ENCODE measurements at regions not wholly inside any gene's neighbourhood (a gene's known extent, or its start where the extent isn't known, plus 50 kb on each side); places are given as distances from the start of the nearest gene placed in this dataset.
A peak's percentile ranks its signal among the peaks of the same experiment; 100 is the strongest.

DNA sequence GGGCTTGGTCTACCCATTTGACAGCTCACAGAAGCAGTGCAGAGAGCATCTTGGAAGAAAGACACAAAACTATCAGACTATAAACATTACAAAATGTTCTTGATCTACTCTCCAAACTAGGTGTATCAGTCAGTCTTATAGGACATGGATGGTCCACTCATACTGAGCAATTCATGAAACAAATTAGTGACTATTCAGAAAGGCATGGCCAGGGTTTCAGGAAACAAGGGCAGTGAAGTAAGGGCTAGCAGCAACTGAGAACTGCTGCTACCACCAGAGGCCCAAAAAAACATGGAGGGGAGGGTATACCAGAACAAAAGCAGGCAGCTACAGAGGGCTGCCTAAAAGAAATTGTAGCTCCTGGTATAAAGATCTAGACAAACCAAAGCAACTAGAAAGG is 287.0 kb downstream of the PIK3R1 start:
- Histone ChIP-seq H3K27me3 (replicated peaks; ENCODE audit: insufficient read depth, low read depth, low read length, poor library complexity) (no peaks in the 10 kb centered on the region), H3K9me3 (ENCODE audit: low read depth, low read length, poor library complexity, severe bottlenecking) (peaks cover 10% of the 10 kb centered on the region), H3K36me3 (ENCODE audit: insufficient read depth, low read length, poor library complexity, severe bottlenecking) (no peaks in the 10 kb centered on the region), H3K27ac (ENCODE audit: low read depth, low read length, poor library complexity, severe bottlenecking) (no peak overlapping the region), H3K4me3 (ENCODE audit: low read depth, low read length, poor library complexity, severe bottlenecking) (no peak overlapping the region), H3K4me1 (ENCODE audit: insufficient read depth, low read length, poor library complexity, severe bottlenecking) (peaks cover 11% of the 10 kb centered on the region)
- no peak for DNase-seq (ENCODE audit: low spot score)
- intact Hi-C loops (cut with micrococcal nuclease; ENCODE audit: unreplicated experiment), result no loop called here
- no TSS peak for BruUV-seq (replicated peaks)
- ChIA-PET CTCF (no interaction called here), POLR2A (ENCODE audit: low non-redundant PET) (no interaction called here)
- TF ChIP-seq, protein P1, sequence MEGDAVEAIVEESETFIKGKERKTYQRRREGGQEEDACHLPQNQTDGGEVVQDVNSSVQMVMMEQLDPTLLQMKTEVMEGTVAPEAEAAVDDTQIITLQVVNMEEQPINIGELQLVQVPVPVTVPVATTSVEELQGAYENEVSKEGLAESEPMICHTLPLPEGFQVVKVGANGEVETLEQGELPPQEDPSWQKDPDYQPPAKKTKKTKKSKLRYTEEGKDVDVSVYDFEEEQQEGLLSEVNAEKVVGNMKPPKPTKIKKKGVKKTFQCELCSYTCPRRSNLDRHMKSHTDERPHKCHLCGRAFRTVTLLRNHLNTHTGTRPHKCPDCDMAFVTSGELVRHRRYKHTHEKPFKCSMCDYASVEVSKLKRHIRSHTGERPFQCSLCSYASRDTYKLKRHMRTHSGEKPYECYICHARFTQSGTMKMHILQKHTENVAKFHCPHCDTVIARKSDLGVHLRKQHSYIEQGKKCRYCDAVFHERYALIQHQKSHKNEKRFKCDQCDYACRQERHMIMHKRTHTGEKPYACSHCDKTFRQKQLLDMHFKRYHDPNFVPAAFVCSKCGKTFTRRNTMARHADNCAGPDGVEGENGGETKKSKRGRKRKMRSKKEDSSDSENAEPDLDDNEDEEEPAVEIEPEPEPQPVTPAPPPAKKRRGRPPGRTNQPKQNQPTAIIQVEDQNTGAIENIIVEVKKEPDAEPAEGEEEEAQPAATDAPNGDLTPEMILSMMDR (conservative IDR thresholded peaks at IDR 0.05; ENCODE audit: low read depth, low read length), result no peak
- no peak for TF ChIP-seq EZH2 (IDR thresholded peaks at IDR 0.05; ENCODE audit: borderline replicate concordance, low read depth, low read length, poor library complexity, severe bottlenecking)

DNA sequence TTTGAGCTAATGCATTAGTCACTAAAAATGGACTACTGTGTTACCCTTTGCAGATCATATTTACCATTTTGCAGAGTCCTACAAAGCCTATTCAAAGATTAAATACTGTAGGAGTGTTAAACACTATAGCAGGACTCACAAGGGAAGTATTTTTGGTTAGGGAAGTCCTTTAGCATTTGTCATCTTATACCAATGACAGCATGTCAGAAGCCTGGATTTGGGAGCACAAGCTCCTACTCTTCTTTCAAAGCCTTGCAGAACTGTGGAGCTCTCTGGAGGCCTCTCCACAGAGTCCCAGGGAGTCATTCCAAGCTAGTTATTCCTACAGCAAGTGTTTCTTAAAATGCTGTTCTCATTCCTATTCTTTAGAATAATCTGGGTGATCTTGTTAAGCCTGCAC is 288.8 kb downstream of the PIK3R1 start:
- BruUV-seq (replicated peaks), result no TSS peak
- Histone ChIP-seq H3K27ac (ENCODE audit: low read depth, low read length, poor library complexity, severe bottlenecking) (no peak overlapping the region), H3K9me3 (ENCODE audit: low read depth, low read length, poor library complexity, severe bottlenecking) (no peaks in the 10 kb centered on the region), H3K27me3 (replicated peaks; ENCODE audit: insufficient read depth, low read depth, low read length, poor library complexity) (no peaks in the 10 kb centered on the region), H3K36me3 (ENCODE audit: insufficient read depth, low read length, poor library complexity, severe bottlenecking) (no peaks in the 10 kb centered on the region), H3K4me3 (ENCODE audit: low read depth, low read length, poor library complexity, severe bottlenecking) (no peak overlapping the region), H3K4me1 (ENCODE audit: insufficient read depth, low read length, poor library complexity, severe bottlenecking) (peaks cover 11% of the 10 kb centered on the region)
- CTCF ChIA-PET, result no interaction called here
- TF ChIP-seq, protein P1 (conservative IDR thresholded peaks at IDR 0.05; ENCODE audit: low read depth, low read length), result no peak
- TF ChIP-seq EZH2 (IDR thresholded peaks at IDR 0.05; ENCODE audit: borderline replicate concordance, low read depth, low read length, poor library complexity, severe bottlenecking), result no peak
- no peak for DNase-seq (ENCODE audit: low spot score)
- intact Hi-C loops (cut with micrococcal nuclease; ENCODE audit: unreplicated experiment), result no loop called here
- POLR2A ChIA-PET (ENCODE audit: low non-redundant PET), result interaction anchor here (0.6 kb wide), 1 partner anchor 251 kb away, joined by 3 read pairs; no protein-coding TSS in a partner anchor

DNA sequence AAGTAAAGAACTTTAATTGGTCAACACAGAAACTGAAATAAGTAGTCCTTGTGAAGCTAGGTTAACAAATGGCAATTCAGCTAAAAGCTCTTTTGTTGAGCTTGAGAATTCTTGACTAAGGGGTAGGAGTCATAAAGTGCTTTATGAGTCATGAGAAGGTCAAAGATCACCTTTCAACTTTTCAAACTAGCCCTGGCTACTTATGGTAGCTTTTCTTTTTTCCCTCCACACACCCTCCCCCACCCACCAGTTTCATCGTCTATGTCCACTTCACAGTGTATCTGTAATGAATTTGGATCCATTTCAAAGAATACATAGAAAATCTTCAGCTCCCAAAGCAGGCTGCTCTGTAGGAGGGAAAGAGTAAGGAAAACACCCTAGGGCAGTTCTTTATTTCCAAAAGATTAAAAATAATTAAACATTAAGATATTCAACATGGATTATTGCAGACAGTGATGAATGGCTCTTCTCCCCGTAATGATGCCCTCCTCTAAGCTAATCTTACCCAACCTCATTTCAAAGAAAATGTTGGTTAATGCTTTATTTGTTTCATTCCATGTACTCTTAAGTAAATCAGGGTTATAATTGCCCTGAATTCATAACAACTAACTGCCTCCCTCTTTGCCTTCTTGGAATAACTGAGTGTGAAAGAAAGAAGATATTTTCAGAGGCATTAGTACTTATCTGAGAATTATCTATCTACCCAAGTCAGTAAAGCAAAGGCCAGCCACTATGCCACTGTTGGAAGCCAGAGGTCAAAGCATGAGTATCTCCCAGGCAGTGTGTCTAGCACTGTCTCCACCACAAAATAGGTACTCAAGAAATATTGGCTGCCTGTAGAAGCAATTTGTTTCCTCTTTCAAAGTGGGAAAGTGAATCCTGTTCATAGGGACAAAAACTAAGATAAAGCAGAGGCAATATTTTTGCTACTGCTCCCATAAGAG is 290.6 kb downstream of the PIK3R1 start:
- no TSS peak for BruUV-seq (replicated peaks)
- Histone ChIP-seq H3K27me3 (replicated peaks; ENCODE audit: insufficient read depth, low read depth, low read length, poor library complexity) (no peaks in the 10 kb centered on the region), H3K4me3 (ENCODE audit: low read depth, low read length, poor library complexity, severe bottlenecking) (no peak overlapping the region), H3K9me3 (ENCODE audit: low read depth, low read length, poor library complexity, severe bottlenecking) (no peaks in the 10 kb centered on the region), H3K27ac (ENCODE audit: low read depth, low read length, poor library complexity, severe bottlenecking) (no peak overlapping the region), H3K4me1 (ENCODE audit: insufficient read depth, low read length, poor library complexity, severe bottlenecking) (peaks cover 11% of the 10 kb centered on the region), H3K36me3 (ENCODE audit: insufficient read depth, low read length, poor library complexity, severe bottlenecking) (no peaks in the 10 kb centered on the region)
- TF ChIP-seq, protein P1 (conservative IDR thresholded peaks at IDR 0.05; ENCODE audit: low read depth, low read length), result no peak
- TF ChIP-seq EZH2 (IDR thresholded peaks at IDR 0.05; ENCODE audit: borderline replicate concordance, low read depth, low read length, poor library complexity, severe bottlenecking), result no peak
- peak; percentile 52 for DNase-seq (ENCODE audit: low spot score)
- ChIA-PET POLR2A (ENCODE audit: low non-redundant PET) (interaction anchor here (0.6 kb wide), 1 partner anchor 48 kb away, joined by 3 read pairs; no protein-coding TSS in a partner anchor), CTCF (no interaction called here)
- intact Hi-C loops (cut with micrococcal nuclease; ENCODE audit: unreplicated experiment), result no loop called here

Data from A673 (cell line).